ENCODE measurements at regions not wholly inside any gene's neighbourhood (a gene's known extent, or its start where the extent isn't known, plus 50 kb on each side); places are given as distances from the start of the nearest gene placed in this dataset.

GRCh38 chr12:67370979-67371378 lies 101.8 kb downstream of the CAND1 start:
- no peak for DNase-seq

- DNase-seq = peak in 1 of 3 experiments; percentile 54
Measured at GRCh38 chr12:67377021-67377420, 107.9 kb downstream of the CAND1 start.

GRCh38 chr12:67377541-67377940 lies 108.4 kb downstream of the CAND1 start:
- no peak for DNase-seq

GRCh38 chr12:67382241-67382871 lies 113.2 kb downstream of the CAND1 start:
- DNase-seq = no peak

GRCh38 chr12:67386869-67387565 lies 117.9 kb downstream of the CAND1 start:
- no peak for DNase-seq

GRCh38 chr12:67388331-67389138 lies 119.4 kb downstream of the CAND1 start:
- DNase-seq = peak in 2 of 3 experiments; percentile 23 to 75

- DNase-seq = no peak
Measured at GRCh38 chr12:67390273-67390672, 121.1 kb downstream of the CAND1 start.

GRCh38 chr12:67391034-67391433 lies 121.9 kb downstream of the CAND1 start:
- DNase-seq = peak in 1 of 3 experiments; percentile 56

GRCh38 chr12:67391656-67392055 lies 122.5 kb downstream of the CAND1 start:
- DNase-seq = no peak

GRCh38 chr12:67394550-67394949 lies 125.4 kb downstream of the CAND1 start:
- DNase-seq = no peak

- no peak for DNase-seq
Measured at GRCh38 chr12:67400742-67401141, 131.6 kb downstream of the CAND1 start.

- no peak for DNase-seq
Measured at GRCh38 chr12:67410246-67410645, 141.1 kb downstream of the CAND1 start.

- no peak for DNase-seq
Measured at GRCh38 chr12:67410667-67411067, 141.5 kb downstream of the CAND1 start.

GRCh38 chr12:67411562-67411961 lies 142.4 kb downstream of the CAND1 start:
- DNase-seq = no peak

- peak in 2 of 3 experiments; percentile 24 to 57 for DNase-seq
Measured at GRCh38 chr12:67413577-67413976, 144.4 kb downstream of the CAND1 start.

GRCh38 chr12:67414011-67414715 lies 145.0 kb downstream of the CAND1 start:
- DNase-seq = no peak

GRCh38 chr12:67415473-67415872 lies 146.3 kb downstream of the CAND1 start:
- DNase-seq = peak; percentile 9 to 59 (median 37)

- DNase-seq = peak in 2 of 3 experiments; percentile 22 to 78
Measured at GRCh38 chr12:67419810-67420209, 150.7 kb downstream of the CAND1 start.

- DNase-seq = no peak
Measured at GRCh38 chr12:67420506-67420905, 151.3 kb downstream of the CAND1 start.

- DNase-seq = no peak
Measured at GRCh38 chr12:67422081-67422480, 152.9 kb downstream of the CAND1 start.

- DNase-seq = no peak
Measured at GRCh38 chr12:67424784-67425183, 155.6 kb downstream of the CAND1 start.

GRCh38 chr12:67425394-67425793 lies 156.2 kb downstream of the CAND1 start:
- no peak for DNase-seq

- peak in 2 of 3 experiments; percentile 53 to 99 for DNase-seq
Measured at GRCh38 chr12:67426067-67426466, 156.9 kb downstream of the CAND1 start.
